HG02642 (cell line): ENCODE measurements at regions not wholly inside any gene's neighbourhood (a gene's known extent, or its start where the extent isn't known, plus 50 kb on each side); places are given as distances from the start of the nearest gene placed in this dataset.

Source experiments
- ATAC-seq: cut with Tn5 transposase; IDR thresholded peaks from one replicate; pipeline ENCODE4 v1.9.1; 2021; ENCODE audit warnings: mild to moderate bottlenecking; ENCODE audit not compliant: unreplicated experiment, poor library complexity

DNA sequence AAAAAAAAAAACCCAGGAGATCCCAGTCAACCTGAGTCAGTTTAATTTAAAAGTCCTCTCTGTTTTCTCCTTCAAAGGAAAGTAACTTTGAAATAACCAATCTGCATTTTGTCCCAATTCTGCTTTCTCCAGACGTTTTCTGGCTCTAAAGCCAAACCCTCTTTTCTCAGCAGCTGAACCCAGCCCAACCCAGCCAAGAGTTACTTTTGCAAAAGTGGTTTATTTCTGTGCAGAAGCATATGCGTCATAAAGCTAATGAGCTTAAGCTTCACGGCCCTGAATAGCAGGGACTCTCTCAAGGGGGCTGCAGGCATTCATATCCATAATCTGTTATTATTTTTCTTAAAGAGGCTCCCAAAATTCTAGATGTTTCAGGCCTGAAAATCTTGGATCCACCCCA, 176.6 kb downstream of the GALC start:
- ATAC-seq = no peak

DNA sequence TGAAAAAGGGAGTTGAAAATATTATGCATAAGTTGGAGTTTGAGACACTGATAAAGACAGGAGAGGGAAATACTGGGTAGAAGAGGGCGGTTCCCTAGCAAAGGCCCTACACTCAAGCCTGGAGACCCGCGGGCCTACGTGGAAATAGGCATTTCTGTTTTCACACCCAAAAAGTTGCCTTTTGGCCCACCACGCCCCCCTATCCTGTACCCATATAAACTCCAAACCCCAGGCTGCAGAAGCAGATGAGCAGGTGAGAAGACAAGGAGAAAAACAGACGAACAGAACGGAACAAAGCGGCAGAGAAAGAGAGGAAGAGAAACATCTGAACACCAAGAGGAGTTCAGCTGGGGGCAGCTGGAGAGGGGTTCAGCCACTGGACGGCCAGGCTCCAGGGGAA, 177.9 kb downstream of the GALC start:
- ATAC-seq = no peak

DNA sequence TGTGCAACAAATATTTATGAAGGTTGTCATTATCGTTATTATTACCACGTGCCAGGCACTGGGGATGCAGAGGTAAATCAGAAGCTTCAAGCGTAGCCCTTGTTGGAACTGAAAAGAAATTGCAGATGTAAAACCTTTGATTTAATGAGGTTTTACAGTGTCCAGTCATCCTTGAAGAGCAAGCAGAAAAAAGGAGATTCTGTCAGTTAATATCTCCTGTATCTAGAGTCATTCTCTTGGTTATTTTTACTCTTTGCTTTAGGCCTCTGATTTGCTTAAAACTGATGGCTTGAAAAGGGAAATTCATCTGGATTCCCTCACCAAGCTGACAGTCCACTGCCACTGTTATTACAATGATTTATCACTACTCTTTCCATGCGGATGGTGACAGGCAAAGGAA, 179.3 kb downstream of the GALC start:
- ATAC-seq = no peak

DNA sequence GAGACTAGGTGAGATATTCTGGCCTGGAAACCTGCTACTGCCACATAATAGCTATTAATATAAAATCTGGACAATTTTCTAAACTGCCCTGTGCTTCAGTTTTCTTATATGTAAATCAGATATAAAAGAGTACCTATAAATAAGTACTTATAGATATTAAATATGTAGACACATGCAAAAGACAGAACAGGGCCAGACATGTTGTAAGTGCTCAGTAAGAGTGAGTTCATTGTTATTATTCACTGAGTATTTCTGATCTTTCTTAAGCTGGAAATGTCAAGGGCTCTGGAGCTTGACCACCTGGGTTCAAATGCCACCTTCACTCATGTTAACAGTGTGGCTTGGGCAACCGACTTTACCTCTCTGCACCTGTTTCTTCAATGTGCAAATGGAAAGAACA, 179.8 kb downstream of the GALC start:
- no peak for ATAC-seq

DNA sequence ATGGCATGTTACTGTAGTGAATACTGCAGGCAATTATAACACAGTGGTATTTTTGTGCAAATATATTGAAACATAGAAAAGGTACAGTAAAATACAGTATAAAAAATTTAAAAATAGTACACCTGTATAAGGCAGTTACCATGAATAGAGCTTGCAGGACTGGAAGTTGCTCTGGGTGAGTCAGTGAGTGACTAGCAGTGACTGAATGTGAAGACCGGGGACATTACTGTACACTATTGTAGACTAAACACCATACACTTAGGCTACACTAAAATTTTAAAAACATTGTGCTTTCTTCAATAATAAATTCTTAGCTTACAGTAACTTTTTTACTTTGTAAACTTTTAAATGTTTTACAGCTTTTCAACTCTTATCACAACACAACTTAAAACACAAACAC, 181.7 kb downstream of the GALC start:
- no peak for ATAC-seq

DNA sequence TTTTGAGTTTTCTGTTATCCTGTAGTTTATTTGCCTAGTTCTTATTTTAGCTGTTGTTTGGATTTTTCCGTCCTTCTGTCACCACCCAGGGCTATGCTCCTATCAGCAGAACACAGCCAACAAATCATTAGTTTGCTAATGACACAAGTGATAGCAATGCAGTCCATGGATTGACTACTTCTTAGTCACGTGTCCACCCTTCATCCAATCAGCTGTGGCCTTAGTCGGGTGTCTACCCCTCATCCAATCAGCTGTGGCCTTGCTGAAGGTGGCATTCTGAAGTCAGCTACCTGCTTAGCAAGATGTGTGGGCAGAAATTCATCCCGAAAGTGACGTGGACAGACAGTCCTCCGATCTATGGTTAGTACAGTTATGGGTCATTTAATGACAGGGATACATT, 182.3 kb downstream of the GALC start:
- no peak for ATAC-seq

DNA sequence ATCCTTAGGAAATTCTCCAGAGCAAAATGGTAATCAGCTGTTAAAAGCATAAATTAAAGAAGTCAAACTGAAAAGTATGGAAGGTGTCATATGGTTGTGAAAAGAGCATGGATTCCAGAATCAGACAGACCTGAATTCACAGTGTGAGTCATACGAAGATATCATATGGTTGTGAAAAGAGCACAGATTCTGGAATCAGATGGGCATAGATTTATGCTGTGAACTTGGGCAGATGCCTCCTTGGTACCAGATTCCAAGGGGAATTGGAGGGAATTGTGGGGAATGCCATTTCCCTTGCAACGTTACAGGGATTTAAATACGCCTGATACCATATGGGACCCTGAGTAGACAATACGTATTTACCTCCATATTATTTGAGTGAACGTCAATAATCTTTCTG, 183.7 kb downstream of the GALC start:
- no peak for ATAC-seq

DNA sequence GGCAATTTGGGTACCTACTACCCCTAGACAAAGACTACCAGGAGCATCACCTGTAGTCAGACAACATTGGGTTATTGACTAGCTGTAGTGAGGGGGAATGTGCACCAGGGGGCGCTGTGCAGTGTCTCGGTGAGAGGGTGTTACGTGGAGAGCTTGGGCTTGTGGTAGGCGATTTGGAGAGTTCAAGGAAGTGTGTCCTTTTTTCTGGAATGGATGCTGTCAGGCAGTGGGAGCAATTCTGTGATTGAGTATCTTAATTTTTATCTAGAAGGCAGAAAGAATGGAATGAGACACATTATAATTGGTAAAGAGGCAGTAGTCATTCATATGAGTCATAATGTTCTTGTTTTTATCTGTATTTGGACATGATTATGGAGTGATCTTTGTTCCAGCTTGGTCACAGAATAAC, 187.7 kb downstream of the GALC start:
- ATAC-seq = peak; percentile 83

DNA sequence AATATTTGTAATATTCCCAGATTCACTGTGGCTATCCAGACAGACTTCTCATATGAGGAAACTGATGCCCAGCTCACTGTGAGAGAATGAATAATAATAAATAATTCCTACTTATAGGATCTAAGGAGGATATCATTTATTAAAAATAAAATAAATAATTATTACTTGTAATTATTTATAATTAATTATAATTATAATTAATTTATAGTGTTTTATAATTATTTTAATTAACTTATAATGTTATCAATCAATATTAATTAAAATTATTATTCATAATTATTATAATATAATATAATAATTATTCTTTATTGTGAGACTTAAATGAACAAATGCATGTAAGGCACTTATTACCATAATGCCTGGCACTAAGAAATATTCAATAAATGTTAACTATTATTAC, 192.8 kb downstream of the GALC start:
- no peak for ATAC-seq

DNA sequence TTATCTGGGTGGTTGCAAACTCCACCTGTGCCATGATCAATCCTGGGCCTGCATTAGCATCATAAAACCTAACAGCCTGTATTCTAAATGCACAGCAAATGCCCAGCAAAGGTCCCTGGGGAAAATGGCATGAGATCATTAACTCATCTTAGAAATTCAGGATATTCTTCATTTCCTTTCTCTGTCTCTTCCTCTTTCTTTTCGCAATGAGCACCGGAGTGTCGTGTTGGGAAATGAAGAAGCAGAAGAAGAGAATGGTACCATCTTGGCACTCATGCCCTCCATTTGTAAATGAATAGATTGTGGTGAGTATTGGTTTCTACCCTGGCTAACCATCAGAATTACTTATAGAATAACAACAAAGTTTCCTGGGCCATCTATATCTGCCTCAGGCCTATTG, 193.6 kb downstream of the GALC start:
- no peak for ATAC-seq

DNA sequence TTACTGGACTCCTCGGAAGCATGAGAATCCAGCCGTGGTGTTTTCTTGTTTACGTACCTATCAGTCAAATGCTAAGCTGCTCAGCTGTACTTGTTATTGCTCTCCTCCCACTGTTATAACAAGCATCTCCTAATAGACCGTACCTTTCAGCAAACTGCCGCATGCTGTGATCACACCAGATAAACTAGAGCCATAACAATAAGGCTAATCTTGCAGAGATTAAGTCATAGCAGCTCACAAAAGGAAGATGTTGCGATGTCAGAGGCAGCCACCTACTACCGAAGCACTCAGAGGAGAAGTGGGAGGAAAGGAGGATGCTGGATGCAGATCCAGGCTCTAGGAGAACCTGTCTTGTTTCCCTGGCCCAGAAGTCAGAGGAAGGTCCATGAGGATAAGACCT, 196.0 kb downstream of the GALC start:
- ATAC-seq = no peak

DNA sequence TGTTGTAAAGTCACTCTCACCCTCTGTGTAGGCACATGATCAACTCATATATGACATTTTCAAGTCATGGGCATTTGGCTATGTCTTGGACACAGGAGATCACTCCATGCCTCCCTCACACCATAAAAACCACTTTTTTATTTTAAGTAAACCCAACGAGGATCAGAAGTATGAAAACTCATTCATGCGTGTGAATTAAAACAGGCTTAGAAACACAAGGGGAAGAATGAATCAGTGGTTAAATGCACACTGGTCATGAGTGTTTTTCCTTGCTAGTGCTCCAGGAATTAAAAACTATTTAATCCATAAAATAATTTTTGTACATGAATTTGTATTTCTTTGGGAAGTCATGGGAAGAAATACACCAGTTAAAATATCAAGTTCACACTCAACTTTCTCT, 198.4 kb downstream of the GALC start:
- no peak for ATAC-seq

DNA sequence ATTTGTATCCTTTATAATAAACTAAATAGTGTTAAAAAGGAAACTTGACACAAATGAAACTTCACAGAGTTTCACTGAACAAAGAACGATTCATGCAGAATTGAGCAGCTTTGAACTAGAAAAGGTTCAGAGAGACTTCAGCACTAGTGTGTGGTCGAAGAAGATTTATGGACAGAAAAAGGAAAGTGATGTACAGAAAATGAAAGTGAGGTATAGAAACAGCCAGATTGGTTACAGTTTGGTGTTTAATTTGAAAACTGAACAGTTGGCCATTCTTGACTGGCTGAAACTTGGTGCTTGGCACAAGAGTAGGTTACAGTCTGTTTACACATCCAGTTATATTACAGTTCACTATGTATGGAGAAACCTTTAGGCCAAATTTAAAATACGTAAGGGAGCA, 207.1 kb downstream of the GALC start:
- peak; percentile 48 for ATAC-seq

DNA sequence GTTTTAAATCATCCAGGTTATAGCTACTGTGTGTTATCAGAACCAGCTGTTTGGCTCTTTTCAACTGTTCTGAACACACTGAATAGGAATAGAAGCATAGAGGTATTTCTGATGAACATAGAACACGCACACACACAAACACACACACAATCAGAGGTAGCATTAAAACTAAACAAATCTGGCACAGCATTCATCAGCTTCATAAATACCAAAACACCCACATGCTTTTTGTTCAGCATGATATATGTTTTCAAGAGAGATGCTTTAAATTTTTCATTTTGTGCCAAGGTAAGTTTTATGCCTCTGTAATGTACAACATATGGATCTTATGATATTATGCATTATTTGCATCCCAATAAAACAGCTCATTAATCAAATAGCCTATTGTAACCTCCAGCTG, 208.6 kb downstream of the GALC start:
- ATAC-seq = no peak

DNA sequence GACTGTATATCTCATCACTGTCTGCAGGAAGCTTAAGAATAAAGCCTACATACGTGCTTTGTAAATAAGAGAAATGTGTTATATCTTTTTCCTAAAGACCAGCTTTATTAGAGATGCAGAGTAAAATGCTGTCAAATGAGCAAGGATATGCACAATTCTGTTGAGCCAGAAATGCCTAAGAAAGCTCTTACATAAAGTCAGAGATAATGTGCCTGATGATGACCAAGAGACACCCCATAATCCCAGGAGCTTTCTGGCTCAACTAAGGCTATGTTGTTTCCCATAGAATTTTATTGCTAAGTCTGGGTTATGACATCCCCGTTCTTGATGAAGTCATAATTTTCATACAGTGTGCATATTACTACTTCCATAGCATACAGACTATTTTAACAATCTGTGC, 209.9 kb downstream of the GALC start:
- no peak for ATAC-seq

DNA sequence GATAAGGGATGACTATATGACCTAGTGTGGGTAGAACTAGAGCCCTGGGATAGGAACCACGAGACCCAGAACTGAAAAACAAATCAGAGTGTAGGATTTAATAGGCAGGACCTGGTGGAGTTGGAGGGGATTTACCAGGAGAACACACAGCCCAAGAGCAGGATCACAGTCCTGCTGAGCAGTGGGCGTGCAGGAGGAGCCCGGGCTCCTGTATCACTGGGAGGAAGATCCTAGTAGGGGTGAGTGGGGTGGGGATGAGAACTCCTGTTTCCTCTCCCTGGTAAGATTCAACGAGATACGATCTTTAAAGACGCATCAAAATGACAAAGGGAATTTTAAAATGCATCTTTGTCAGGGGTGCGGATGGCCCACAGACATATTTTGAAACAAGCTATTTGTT, 220.1 kb downstream of the GALC start:
- no peak for ATAC-seq

DNA sequence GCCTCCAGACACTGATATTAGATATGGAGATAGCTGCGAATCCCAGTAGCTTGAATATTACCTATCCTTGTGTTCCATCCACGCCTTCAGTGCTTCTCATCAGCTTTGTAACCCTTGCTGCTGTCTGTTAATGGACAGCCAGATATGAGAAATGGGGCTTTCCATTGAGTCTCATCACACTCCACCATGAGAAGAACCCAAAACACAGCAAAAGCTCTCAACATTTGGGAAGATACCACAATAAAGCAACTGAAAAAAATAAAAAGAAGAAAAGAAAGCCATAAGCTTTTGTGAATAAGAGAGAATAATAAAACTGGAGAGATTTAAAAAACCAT, 225.4 kb downstream of the GALC start:
- peak; percentile 85 for ATAC-seq

DNA sequence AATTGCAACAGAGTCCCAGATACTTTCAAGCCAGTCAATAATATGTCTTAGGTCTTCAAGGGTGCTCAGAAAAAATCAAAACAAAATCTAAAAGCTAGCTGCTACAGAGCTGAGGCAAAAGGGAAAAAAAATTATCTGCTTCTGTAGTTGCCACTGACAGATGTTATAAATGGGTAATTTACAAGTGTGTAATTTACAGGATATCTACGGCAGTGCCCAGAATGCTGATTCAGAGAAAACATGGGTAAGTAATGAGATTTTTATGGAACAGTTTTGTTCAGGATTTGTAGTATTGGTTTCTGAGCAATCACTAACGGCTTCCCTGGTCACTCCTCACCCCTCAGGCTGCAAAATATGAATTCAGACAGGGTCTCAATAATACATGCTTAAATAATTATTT, 234.1 kb downstream of the GALC start:
- no peak for ATAC-seq

DNA sequence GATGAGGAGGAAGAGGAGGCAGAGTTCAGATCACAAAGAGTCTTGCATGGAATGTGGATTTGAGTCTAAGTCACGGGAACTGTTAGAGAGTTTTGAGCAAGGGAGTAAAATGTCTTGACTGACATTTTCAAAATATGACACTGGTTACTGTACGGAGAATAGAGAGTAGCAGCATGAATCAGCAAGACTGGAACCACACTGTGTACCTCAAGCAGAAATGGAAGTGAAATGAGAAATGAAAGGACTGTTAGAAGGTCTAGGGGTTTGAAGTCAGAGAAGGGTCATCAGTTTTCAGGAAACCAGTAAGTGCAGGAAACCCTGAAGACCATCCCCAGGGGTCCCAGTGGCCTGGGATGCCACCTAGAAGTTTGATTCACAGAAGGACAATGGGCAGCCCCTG, 236.3 kb downstream of the GALC start:
- ATAC-seq = peak; percentile 74

DNA sequence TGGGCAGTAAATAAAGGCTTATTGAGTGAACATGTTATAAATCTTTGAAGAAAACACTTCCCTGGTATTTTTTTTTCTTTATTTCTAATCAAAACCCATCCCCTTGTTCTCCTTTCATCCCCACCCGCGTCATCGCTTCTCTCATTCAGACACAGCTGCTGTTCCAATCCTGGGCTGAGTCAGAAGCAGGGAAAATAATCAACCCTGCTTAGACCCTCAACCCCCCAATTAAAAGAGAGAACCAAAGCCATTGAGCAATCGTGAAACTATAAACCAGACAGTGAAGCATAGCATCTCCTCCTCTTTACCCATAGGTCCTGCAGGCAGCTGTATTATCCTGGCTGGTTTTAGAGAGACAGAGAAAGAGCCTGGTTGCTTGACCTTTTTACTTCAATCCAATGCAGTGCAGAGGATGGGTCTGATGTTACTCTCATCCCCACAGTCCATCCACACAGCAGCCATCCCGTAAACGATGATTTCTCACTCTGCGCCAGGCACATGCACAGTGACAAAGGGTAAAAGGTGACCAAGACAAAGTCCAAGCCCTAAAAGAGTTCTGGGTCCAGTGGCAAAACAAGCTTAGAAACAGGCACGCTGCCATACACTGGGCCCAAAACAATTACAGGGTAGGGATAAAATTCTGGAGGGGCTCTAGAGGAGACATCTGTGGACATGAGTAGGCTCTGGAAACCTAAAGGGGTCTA, 238.3 kb downstream of the GALC start:
- no peak for ATAC-seq

DNA sequence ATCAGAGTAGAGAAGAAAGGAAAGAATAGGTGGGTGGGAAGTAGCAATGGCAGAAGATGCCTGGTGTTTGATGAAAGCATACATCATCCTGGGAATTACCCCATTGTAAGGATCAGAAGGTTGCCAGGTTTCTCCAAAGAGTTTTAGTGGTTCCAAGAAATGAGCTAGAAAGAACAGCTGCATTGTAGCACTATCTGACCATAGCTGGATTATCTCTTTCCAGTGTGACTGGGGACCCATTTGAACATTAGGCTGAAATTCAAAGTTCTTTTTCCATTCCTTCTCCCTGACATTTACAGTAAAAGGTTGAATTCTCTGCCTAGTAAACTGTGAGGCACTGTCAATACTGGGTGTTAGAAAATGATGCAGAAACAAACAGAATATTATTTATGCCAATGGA, 244.4 kb downstream of the GALC start:
- no peak for ATAC-seq

DNA sequence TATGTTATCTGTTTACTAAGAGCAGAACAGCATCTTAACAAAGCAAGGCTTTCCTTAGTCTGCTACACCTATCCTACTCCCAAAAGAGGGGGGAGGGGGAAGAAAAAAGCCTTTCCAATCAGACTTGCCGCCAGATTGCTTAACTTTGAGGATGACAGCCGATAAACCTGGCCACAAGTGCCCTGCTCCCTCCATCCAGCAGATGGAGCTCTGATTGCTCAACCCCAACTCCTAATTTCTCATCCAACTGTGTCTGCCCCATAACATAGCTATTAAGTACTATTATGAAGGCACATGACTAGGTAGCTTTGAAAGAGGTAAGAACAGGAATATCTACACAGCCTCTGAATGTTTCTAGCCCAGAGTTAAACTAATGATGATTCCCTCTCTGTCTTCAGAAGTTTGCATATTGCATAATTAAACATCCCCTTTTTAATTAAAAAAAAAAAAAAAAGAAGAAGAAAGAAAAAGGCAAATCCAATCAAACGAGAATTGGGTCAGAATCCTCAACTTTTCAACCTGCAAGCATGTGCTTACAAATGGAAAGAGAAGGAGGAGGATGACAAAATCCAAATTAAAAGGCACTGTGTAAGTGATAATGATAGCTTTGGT, 247.4 kb downstream of the GALC start:
- ATAC-seq = peak; percentile 74
